Stimulated activated effector memory CD8-positive, alpha-beta T cell treated with anti-CD3 and anti-CD28 coated beads, Interleukin-12 subunit alpha, Interleukin-12 subunit beta, amount 100 ng/mL, for 72 hours (primary cell): ENCODE measurements at regions not wholly inside any gene's neighbourhood (a gene's known extent, or its start where the extent isn't known, plus 50 kb on each side); places are given as distances from the start of the nearest gene placed in this dataset.
"Not testable (repeated sequence)": the region's sequence is repeated elsewhere in the genome, so short reads cannot be mapped to it uniquely, and the experiment has no call there.

Experiments used
- ATAC-seq: fragments of 150-1000 bp; cut with Tn5 transposase; 2 replicates; pipeline ENCODE4 v1.10.0; 2021
- DNase-seq, 2 donors: peaks; one replicate each; pipeline ENCODE4 v3.0.0; 2021 to 2022; ENCODE audit warnings: low spot score in 2 of 2
- H3K27ac Mint-ChIP-seq: one replicate; pipeline ENCODE4 v1.8.0; 2022; ENCODE audit warnings: mild to moderate bottlenecking, mixed read lengths
- H3K36me3 Mint-ChIP-seq: one replicate; pipeline ENCODE4 v1.8.0; 2022; ENCODE audit warnings: mild to moderate bottlenecking, mixed read lengths
- H3K4me1 Mint-ChIP-seq: one replicate; pipeline ENCODE4 v1.8.0; 2022; ENCODE audit warnings: mixed read lengths
- H3K4me3 Mint-ChIP-seq: one replicate; pipeline ENCODE4 v1.8.0; 2022; ENCODE audit warnings: mild to moderate bottlenecking, mixed read lengths
- H3K9me3 Mint-ChIP-seq: one replicate; pipeline ENCODE4 v1.8.0; 2022; ENCODE audit warnings: mixed read lengths

DNA sequence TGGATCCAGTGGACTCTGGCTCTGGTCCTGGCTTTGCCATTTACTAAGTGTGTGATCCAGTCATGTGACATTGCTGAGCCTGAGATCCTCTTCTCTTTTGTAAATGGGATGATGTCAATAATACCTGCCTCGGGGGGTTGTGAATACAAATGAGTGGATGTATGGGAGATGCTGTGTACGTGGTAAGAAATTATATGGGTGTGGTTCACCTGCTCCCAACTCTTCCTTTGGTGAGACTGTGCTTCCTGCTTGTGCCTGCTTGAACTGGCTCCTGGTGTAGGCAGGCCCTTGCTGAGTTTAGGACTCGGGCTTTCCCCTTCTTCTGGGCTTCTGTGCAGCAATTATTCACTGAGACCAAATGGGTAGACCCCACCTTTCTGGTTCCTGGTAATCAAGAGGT lies 189.5 kb upstream of the FRMD6 start:
- Mint-ChIP-seq H3K4me1 (no peaks in the 10 kb centered on the region), H3K36me3 (no peaks in the 10 kb centered on the region), H3K9me3 (no peaks in the 10 kb centered on the region), H3K4me3 (no peak overlapping the region), H3K27ac (no peak overlapping the region)
- ATAC-seq (no peak), DNase-seq (no peak)

DNA sequence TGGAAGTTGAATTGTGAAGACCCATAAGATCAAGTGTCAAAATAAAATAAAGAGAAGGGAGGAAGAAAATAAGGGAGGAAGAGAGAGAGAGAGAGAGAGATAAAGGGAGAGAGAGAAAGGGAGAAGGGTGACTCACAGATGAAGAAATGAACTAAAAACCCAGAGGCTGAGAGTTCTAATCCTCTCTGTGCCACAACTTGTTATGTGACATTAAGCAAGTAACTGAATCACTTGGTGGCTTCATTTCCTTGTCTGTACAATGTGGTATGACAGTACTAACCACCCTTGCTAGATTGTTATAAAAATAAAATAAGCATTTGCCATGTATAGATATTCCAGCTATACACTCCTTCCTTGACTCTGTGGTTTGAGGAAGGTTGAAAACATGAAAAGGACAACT lies 189.0 kb upstream of the FRMD6 start:
- Mint-ChIP-seq H3K9me3 (no peaks in the 10 kb centered on the region), H3K27ac (no peak overlapping the region), H3K4me3 (no peak overlapping the region), H3K4me1 (no peaks in the 10 kb centered on the region), H3K36me3 (no peaks in the 10 kb centered on the region)
- ATAC-seq: no peak
- DNase-seq: no peak

DNA sequence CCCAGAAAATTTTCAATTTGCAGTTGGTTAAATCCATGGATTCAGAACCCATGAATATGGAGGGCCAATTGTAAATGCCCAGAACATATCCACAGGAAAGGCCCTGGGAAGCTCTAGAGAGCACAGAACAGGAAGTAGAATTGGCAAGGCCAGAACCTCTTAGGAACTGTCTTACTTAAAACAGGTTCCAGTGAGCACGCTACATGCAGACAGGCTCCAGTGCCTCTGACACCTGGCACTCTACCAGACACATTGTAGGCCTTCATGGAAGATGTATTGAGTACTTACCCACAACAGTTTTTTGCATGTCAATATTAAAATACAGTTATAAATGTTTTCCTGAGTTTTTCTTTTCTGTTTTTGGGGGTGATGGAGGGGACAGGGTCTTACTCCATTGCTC lies 188.2 kb upstream of the FRMD6 start:
- Mint-ChIP-seq H3K9me3 (no peaks in the 10 kb centered on the region), H3K27ac (no peak overlapping the region), H3K4me3 (no peak overlapping the region), H3K4me1 (no peaks in the 10 kb centered on the region), H3K36me3 (no peaks in the 10 kb centered on the region)
- ATAC-seq (no peak), DNase-seq (no peak)

DNA sequence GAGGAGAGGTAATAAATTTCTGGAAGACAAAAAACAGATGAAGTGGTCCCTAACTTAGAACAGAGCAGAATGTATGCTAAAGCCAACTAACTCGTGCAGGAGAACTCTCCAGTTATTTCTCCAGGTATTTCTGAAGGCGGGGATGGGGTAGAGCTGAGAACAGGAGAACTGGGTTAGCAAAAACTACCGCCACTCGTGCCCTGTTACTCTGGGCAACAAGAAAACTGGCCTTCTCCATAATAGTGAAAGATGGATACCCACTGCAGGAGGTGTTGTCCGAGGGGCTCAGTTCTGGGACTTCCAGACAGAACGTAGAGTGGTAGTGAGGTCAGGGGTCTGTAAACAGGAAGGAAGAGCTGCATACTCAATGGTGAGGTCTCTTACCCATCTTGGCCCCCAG lies 187.3 kb upstream of the FRMD6 start:
- Mint-ChIP-seq H3K4me3 (no peak overlapping the region), H3K27ac (no peak overlapping the region), H3K4me1 (no peaks in the 10 kb centered on the region), H3K9me3 (no peaks in the 10 kb centered on the region), H3K36me3 (no peaks in the 10 kb centered on the region)
- DNase-seq (no peak), ATAC-seq (no peak)

DNA sequence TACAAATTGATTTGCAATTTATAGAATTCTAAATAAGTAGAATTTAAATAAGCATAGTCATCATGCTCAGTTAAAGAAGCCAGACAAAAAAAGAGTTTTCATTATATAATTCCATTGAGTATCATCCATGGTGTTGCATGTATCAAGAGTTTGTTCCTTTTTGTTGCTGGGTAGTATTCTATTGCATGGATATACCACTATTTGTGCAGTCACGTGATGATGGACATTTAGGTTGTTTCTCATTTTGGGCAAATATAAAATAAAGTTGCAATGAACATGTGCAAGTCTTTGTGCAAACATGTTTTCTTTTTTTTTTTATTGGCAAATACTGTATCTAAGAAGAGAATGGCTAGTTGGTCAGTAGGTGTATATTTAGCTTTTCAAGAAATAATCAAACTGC lies 186.2 kb upstream of the FRMD6 start:
- Mint-ChIP-seq H3K4me1 (no peaks in the 10 kb centered on the region), H3K4me3 (no peak overlapping the region), H3K36me3 (no peaks in the 10 kb centered on the region), H3K9me3 (no peaks in the 10 kb centered on the region), H3K27ac (no peak overlapping the region)
- ATAC-seq: no peak
- no peak for DNase-seq

DNA sequence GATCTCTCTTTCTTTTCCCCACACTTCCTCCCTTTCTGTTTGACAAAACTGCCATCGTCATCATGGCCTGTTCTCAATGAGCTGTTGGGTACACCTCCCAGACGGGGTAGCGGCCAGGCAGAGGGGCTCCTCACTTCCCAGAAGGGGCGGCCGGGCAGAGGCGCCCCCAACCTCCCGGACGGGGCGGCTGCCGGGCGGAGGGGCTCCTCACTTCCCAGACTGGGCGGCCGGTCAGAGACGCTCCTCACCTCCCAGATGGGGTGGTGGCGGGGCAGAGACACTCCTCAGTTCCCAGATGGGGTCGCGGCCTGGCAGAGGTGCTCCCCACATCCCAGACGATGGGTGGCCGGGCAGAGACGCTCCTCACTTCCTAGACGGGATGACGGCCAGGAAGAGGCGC lies 184.3 kb upstream of the FRMD6 start:
- not testable (repeated sequence) for ATAC-seq, H3K4me1 Mint-ChIP-seq, H3K36me3 Mint-ChIP-seq, H3K4me3 Mint-ChIP-seq, DNase-seq, H3K9me3 Mint-ChIP-seq, H3K27ac Mint-ChIP-seq

DNA sequence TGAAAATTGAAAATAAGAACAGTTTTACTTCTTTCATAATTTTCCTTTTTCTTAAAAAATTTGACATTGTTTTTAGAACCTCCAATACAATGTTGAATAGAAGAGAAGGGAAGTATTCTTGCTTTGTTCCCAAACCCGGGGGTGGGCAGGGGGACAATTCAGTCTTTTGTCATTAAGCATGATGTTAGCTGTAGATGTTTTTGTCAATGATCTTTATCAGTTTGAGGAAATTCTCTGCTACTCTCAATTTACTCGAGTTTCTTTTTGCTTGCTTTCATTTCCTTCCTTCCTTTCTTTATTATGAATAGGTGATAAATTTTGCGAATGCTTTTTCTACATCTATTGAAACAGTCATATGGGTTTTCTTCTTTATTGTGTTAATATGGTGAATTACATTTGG lies 183.2 kb upstream of the FRMD6 start:
- Mint-ChIP-seq H3K36me3 (no peaks in the 10 kb centered on the region), H3K27ac (no peak overlapping the region), H3K9me3 (no peaks in the 10 kb centered on the region), H3K4me3 (no peak overlapping the region), H3K4me1 (no peaks in the 10 kb centered on the region)
- DNase-seq (no peak), ATAC-seq (no peak)

DNA sequence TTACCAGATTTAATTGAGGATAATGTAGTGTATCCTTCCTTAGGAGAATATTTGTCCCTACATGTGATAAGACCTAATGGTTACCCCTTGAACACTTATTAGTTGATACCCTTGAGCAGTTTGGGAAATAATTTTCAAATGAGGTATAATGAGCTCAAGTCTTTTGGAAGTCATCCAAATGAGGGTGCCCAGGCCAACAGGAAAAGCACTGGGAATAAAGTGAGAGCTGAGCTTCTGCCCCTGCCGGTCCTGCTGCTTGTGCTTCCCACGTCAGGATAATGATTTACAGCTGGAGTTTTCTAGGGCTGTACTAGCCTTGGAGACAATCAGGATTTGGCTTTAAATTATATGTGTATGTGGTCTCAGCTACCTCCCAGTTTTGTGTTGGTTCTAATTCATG lies 178.8 kb upstream of the FRMD6 start:
- ATAC-seq: no peak
- H3K4me1 Mint-ChIP-seq: no peaks in the 10 kb centered on the region
- no peaks in the 10 kb centered on the region for H3K36me3 Mint-ChIP-seq
- H3K4me3 Mint-ChIP-seq: no peak overlapping the region
- H3K9me3 Mint-ChIP-seq: no peaks in the 10 kb centered on the region
- no peak overlapping the region for H3K27ac Mint-ChIP-seq
- no peak for DNase-seq

DNA sequence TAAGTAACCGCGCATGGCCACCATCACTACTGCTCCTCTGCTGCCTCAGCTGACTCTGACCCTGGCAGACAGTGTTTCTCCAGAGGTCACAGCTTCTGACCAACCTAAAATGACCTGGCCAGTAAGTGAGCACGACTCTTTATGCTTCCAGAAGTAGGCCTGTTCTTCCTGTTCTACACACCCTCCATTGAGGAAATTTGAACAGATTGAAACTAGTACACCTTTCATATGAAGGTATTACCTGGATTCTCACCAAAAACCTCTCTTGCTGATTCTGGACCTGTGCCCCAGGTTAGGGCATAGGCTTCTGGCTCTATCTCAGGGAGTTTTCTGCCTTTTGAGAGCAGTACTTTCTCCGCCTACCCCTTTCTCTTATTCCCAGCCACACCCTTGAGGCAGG lies 178.4 kb upstream of the FRMD6 start:
- no peaks in the 10 kb centered on the region for H3K9me3 Mint-ChIP-seq
- H3K4me3 Mint-ChIP-seq: no peak overlapping the region
- ATAC-seq (no peak), DNase-seq (no peak)
- H3K27ac Mint-ChIP-seq: no peak overlapping the region
- no peaks in the 10 kb centered on the region for H3K4me1 Mint-ChIP-seq
- no peaks in the 10 kb centered on the region for H3K36me3 Mint-ChIP-seq

DNA sequence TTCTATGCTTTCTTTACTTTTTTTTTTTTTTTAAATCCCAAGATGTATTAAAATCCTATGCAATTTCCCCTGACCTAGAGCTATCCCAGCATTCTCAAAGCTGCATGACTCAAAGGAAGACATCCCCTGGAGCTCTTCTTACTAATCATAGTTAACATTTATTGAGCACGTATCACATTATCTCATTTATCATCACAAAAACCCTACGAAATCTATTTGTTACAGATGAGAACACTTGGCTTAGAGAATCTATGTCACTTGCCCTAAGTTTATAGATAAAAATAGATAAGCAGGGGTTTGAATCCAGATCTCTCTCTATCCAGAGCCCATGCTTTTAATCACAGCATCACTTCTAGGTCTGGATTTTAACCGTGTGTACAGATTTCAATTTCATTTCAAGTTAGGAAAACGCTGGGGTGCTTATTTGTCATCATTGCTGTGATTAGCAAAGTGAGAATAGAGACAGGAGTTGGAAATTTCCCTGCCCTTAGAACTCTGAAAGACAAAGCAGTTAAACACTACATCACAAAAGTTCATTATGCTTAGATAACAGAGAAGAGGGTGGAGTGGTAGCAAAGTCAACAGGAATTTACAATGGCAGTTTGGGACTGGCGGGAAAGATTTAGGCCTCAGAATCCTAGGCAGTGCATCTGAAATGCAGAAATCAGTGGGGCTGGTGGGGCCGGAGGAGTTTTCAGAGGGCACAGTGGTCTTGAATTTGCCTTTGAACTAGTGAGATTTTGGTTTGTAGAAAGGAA lies 177.7 kb upstream of the FRMD6 start:
- ATAC-seq (no peak), DNase-seq (no peak)
- Mint-ChIP-seq H3K4me1 (no peaks in the 10 kb centered on the region), H3K36me3 (no peaks in the 10 kb centered on the region), H3K27ac (no peak overlapping the region), H3K9me3 (no peaks in the 10 kb centered on the region), H3K4me3 (no peak overlapping the region)

DNA sequence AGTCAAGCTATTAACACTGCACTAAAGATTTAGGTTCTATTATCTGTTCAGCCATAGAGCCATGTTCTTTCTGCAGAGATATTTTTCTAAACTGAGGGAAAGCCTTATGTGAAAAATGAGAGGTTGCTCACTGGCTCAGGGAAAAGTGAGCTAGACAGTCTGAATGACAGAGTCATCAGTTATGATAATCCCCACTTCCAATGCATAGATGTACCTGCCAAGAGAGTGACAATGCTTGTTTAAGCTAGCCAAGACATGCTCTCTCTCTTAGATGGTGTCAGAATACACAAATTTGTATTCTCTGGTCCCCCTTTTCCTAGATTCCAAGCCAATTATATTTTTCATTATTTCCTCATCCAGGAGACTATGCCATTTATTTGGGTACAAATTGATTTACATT lies 176.9 kb upstream of the FRMD6 start:
- Mint-ChIP-seq H3K27ac (no peak overlapping the region), H3K4me1 (no peaks in the 10 kb centered on the region), H3K36me3 (no peaks in the 10 kb centered on the region), H3K4me3 (no peak overlapping the region), H3K9me3 (no peaks in the 10 kb centered on the region)
- ATAC-seq: no peak
- no peak for DNase-seq

DNA sequence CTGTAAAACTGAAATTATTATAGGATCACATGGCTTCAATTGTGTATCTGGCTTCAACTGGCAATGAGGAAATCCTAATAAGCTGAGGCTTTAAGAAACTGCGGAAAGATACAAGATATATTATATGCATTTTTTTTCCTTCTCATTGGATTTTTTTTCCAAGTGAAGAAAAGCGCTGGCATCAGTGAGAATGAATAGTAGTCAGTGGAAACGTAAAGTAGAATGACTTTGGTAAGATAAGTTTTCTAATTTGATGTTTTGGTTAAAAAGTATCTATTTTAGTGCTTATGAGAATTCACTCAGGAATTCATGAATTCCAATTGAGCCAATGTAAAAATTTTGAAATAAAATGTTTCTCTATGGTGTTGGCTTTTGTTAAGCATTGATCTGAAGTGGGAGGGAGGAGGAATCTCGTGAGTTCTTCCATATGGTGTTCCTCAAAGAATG lies 173.5 kb upstream of the FRMD6 start:
- no peak overlapping the region for H3K4me3 Mint-ChIP-seq
- no peaks in the 10 kb centered on the region for H3K4me1 Mint-ChIP-seq
- ATAC-seq (no peak), DNase-seq (no peak)
- H3K9me3 Mint-ChIP-seq: no peaks in the 10 kb centered on the region
- H3K36me3 Mint-ChIP-seq: no peaks in the 10 kb centered on the region
- H3K27ac Mint-ChIP-seq: no peak overlapping the region

DNA sequence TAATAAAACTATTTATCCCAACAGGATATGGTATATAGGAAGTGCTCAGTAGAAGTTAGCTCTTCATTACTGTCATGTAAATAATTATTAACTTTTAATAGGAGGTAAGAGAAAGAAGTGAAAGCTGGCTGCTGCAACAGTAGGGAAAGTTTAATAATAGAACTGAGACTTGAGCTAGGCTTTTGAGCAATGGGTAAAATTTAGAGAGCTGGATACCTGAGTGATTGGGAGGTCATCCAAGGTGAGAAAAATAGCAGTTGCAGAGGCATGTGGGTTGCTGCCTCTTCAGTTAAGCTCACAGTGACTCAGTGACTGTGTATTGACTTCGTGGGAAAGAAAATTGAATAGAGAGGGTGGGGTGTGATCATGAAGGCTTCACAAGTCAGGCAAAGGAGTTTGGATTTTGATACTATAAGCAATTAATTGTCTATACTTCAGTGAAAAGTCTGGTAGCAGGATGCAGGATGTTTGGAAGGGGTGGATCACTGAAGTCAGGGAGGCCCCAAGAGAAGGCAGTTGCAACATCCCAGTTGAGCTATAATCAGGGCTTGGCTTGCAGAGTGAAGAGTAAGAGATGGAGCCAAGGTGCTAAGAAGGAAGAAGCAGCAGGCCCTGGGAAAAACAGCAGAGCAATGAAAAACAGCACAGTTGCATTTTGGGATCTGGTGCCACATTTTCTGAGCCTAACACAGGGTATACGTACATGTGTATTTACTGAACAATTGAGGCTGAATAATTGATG lies 172.0 kb upstream of the FRMD6 start:
- ATAC-seq (no peak), DNase-seq (no peak)
- H3K9me3 Mint-ChIP-seq: no peaks in the 10 kb centered on the region
- no peak overlapping the region for H3K4me3 Mint-ChIP-seq
- H3K4me1 Mint-ChIP-seq: no peaks in the 10 kb centered on the region
- H3K27ac Mint-ChIP-seq: no peak overlapping the region
- H3K36me3 Mint-ChIP-seq: no peaks in the 10 kb centered on the region

DNA sequence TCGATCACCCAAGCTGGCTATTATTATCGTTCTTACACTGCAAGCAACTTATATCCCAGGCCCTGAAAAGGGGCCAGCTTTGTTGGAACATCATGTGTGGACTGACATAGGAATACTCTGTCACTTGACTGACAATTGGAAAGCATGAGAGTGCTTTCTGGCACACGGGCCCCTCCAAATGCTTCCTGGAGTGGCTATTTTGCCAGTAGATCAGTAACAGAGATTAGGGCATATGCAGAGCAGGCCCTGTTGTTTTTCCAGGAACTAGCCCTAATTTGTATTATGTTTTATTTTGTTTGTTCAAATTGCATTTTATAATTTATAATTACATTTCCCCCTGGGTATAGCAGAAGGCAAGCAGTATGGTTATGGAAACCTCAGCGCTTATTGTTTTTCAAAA lies 170.1 kb upstream of the FRMD6 start:
- DNase-seq (no peak), ATAC-seq (no peak)
- Mint-ChIP-seq H3K9me3 (no peaks in the 10 kb centered on the region), H3K27ac (no peak overlapping the region), H3K4me1 (no peaks in the 10 kb centered on the region), H3K36me3 (no peaks in the 10 kb centered on the region), H3K4me3 (no peak overlapping the region)

DNA sequence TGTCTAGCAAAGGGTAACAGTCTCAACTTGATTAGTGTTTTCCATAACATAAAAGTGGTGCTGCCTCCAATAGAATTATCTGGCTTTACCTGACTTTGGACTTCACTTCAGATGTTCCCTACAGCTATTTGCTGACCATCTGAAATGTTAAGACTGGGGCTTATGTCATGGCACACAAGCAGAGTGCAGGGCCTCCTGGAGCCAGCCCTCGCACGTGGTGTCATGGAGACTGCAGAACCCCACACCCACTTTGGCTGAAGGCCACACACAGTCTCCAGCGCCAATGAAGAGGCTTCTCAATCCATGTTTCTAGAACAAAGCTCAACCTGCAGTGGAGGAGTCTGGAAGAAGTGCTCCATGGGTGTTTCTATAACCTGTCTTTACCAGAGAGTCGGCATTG lies 169.6 kb upstream of the FRMD6 start:
- Mint-ChIP-seq H3K36me3 (no peaks in the 10 kb centered on the region), H3K4me3 (no peak overlapping the region), H3K9me3 (no peaks in the 10 kb centered on the region), H3K27ac (no peak overlapping the region), H3K4me1 (no peaks in the 10 kb centered on the region)
- DNase-seq (no peak), ATAC-seq (no peak)

DNA sequence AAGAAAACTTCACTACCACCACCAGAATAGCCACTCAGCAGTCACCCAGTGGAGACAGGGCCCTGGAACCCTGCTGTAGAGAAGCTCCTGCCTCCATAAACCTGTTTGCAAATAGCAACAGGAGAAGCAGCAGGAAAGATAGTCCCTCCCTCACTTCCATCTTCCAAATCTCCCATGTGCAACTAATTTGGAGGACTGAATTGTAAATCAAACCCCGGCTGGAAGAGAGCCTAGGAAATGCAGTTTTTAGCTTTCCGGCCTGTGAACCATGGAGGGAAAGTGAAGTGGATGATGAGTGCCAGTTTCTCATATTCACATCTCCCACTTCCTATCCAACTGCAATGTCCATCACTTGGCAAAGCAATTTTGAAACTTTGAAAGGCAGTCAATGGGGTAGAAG lies 167.2 kb upstream of the FRMD6 start:
- Mint-ChIP-seq H3K27ac (no peak overlapping the region), H3K4me3 (no peak overlapping the region), H3K36me3 (no peaks in the 10 kb centered on the region), H3K4me1 (no peaks in the 10 kb centered on the region), H3K9me3 (no peaks in the 10 kb centered on the region)
- ATAC-seq: no peak
- no peak for DNase-seq
